Motor neuron (in vitro differentiated cells): ENCODE measurements at regions not wholly inside any gene's neighbourhood (a gene's known extent, or its start where the extent isn't known, plus 50 kb on each side); places are given as distances from the start of the nearest gene placed in this dataset.
"Not testable (repeated sequence)": the region's sequence is repeated elsewhere in the genome, so short reads cannot be mapped to it uniquely, and the experiment has no call there.

Experiments
- ATAC-seq, 8 experiments: fragments of 200-7000 bp; cut with Tn5 transposase; replicated peaks in 6 of 8; 2 replicates each; pipeline ENCODE4 v1.8.0; 2021; ENCODE audit warnings: mild to moderate bottlenecking in 8 of 8, moderate library complexity in 8 of 8
- H3K27ac ChIP-seq, 2 donors: fragments of 250-450 bp; sonication (Bioruptor Pico); 2 replicates each; pipeline ENCODE4 v1.9.0; 2021; ENCODE audit warnings: antibody characterized with exemption in 2 of 2, mild to moderate bottlenecking in 2 of 2, moderate library complexity in 1 of 2
- H3K4me1 ChIP-seq, 2 donors: fragments of 250-450 bp; sonication (Bioruptor Pico); replicated peaks in 1 of 2; 2 replicates each; pipeline ENCODE4 v1.6.1; 2021; ENCODE audit warnings: antibody characterized with exemption in 2 of 2, mild to moderate bottlenecking in 2 of 2, moderate library complexity in 1 of 2
- H3K4me3 ChIP-seq, 5 donors: fragments of 250-450 bp; sonication (Bioruptor Pico); 2 replicates each; pipeline ENCODE4 v1.9.0; 2021; ENCODE audit warnings: antibody characterized with exemption in 5 of 5, mild to moderate bottlenecking in 5 of 5, moderate library complexity in 4 of 5
- WGBS, 10 experiments: fragments of 450-650 bp; shearing (Covaris generic); methylation state at CpG; one replicate each; pipeline ENCODE4 v1.0.0; 2022; 5-methylcytosine and 5-hydroxymethylcytosine counted together
- in situ Hi-C, 9 experiments: fragments of 400-800 bp; cut with MboI; loops; one replicate each; pipeline ENCODE4 v1.15.0; 2021; ENCODE audit warnings: low sequenced_read_pairs in 9 of 9, low pct_unique_long_range_greater_than_20kb in 2 of 9; ENCODE audit not compliant: unreplicated experiment in 9 of 9

GRCh38 chr10:44161184-44161583 lies 223.7 kb downstream of the CXCL12 start:
- ATAC-seq = peak in 4 of 8 experiments; percentile 39 to 76 (median 58)
- in situ Hi-C loops = no loop called here
- H3K4me1 ChIP-seq = peaks cover 0 to 8% of the 10 kb centered on the region in 2 donors
- no peak overlapping the region for H3K27ac ChIP-seq
- H3K4me3 ChIP-seq = no peak overlapping the region

- ATAC-seq = no peak
- in situ Hi-C loops = no loop called here
Observed at GRCh38 chr10:44157574-44157973, 227.3 kb downstream of the CXCL12 start.

GRCh38 chr10:44154956-44155355 lies 229.9 kb downstream of the CXCL12 start:
- no peak overlapping the region for H3K27ac ChIP-seq
- no peak overlapping the region for H3K4me3 ChIP-seq
- in situ Hi-C loops = no loop called here
- H3K4me1 ChIP-seq = no peaks in the 10 kb centered on the region
- WGBS, 10 experiments = 0 to 86% (median 67%) methylated on average over 1 to 2 of the region's 2 CpGs; no CpG with 5 or more reads in 3 of the 10 experiments
- no peak for ATAC-seq

More at GRCh38 chr10:44157574-44157973, 227.3 kb downstream of the CXCL12 start:
- Histone ChIP-seq H3K27ac (no peak overlapping the region), H3K4me1 (peaks cover 0 to 8% of the 10 kb centered on the region in 2 donors), H3K4me3 (no peak overlapping the region)
- WGBS, 10 experiments = 41 to 100% (median 79%) methylated on average over 1 of the region's 1 CpG; no CpG with 5 or more reads in 2 of the 10 experiments

GRCh38 chr10:44153918-44154670 lies 230.8 kb downstream of the CXCL12 start:
- peak in 3 of 8 experiments; percentile 25 to 75 (median 38) for ATAC-seq
- in situ Hi-C loops = no loop called here
- 0 to 93% (median 72%) methylated on average over 2 to 5 of the region's 5 CpGs for WGBS, 10 experiments
- Histone ChIP-seq H3K4me1 (no peaks in the 10 kb centered on the region), H3K4me3 (no peak overlapping the region), H3K27ac (no peak overlapping the region)

- ATAC-seq = no peak
- in situ Hi-C loops = no loop called here
- H3K4me1 ChIP-seq = no peaks in the 10 kb centered on the region
- H3K4me3 ChIP-seq = no peak overlapping the region
- no peak overlapping the region for H3K27ac ChIP-seq
Observed at GRCh38 chr10:44143556-44143955, 241.3 kb downstream of the CXCL12 start.

GRCh38 chr10:44132361-44133289 lies 252.3 kb downstream of the CXCL12 start:
- 0 to 91% (median 84%) methylated on average over 1 to 9 of the region's 11 CpGs; no CpG with 5 or more reads in 1 of the 10 experiments for WGBS, 10 experiments

GRCh38 chr10:44126291-44126717 lies 258.6 kb downstream of the CXCL12 start:
- WGBS, 10 experiments = 0 to 80% (median 51%) methylated on average over 1 to 5 of the region's 5 CpGs
- Histone ChIP-seq H3K4me3 (no peak overlapping the region), H3K27ac (peak overlapping the region in 1 of 2 donors; percentile 10), H3K4me1 (peaks cover 6 to 11% of the 10 kb centered on the region in 2 donors)
- peak in 1 of 8 experiments; percentile 58 for ATAC-seq
- in situ Hi-C loops = no loop called here

More at GRCh38 chr10:44132361-44133289, 252.3 kb downstream of the CXCL12 start:
- Histone ChIP-seq H3K27ac (no peak overlapping the region), H3K4me1 (no peaks in the 10 kb centered on the region), H3K4me3 (no peak overlapping the region)
- ATAC-seq = no peak
- in situ Hi-C loops = no loop called here

- no peak for ATAC-seq
- WGBS, 10 experiments = 0 to 100% (median 46%) methylated on average over 1 of the region's 1 CpG; no CpG with 5 or more reads in 6 of the 10 experiments
- Histone ChIP-seq H3K27ac (no peak overlapping the region), H3K4me1 (peaks cover 6 to 11% of the 10 kb centered on the region in 2 donors), H3K4me3 (no peak overlapping the region)
- in situ Hi-C loops = no loop called here
Observed at GRCh38 chr10:44125879-44126278, 259.0 kb downstream of the CXCL12 start.

- peaks cover 0 to 3% of the 10 kb centered on the region in 2 donors for H3K4me1 ChIP-seq
Observed at GRCh38 chr10:44118500-44118899, 266.4 kb downstream of the CXCL12 start.

GRCh38 chr10:44116474-44116873 lies 268.4 kb downstream of the CXCL12 start:
- in situ Hi-C loops = no loop called here
- 0 to 62% (median 41%) methylated on average over 1 to 6 of the region's 7 CpGs; no CpG with 5 or more reads in 2 of the 10 experiments for WGBS, 10 experiments
- Histone ChIP-seq H3K27ac (no peak overlapping the region), H3K4me1 (peaks cover 12 to 14% of the 10 kb centered on the region in 2 donors), H3K4me3 (no peak overlapping the region)
- ATAC-seq = peak in 4 of 8 experiments; percentile 53 to 57 (median 56)

More at GRCh38 chr10:44118500-44118899, 266.4 kb downstream of the CXCL12 start:
- no peak for ATAC-seq
- Histone ChIP-seq H3K4me3 (no peak overlapping the region), H3K27ac (no peak overlapping the region)
- in situ Hi-C loops = no loop called here
- WGBS, 10 experiments = 61 to 97% (median 88%) methylated on average over 1 to 3 of the region's 3 CpGs

- H3K4me3 ChIP-seq = no peak overlapping the region
- no peak overlapping the region for H3K27ac ChIP-seq
- in situ Hi-C loops = no loop called here
- no peak for ATAC-seq
- H3K4me1 ChIP-seq = peaks cover 12 to 14% of the 10 kb centered on the region in 2 donors
- 0 to 89% (median 55%) methylated on average over 2 to 5 of the region's 5 CpGs; no CpG with 5 or more reads in 2 of the 10 experiments for WGBS, 10 experiments
Observed at GRCh38 chr10:44115516-44115915, 269.4 kb downstream of the CXCL12 start.

GRCh38 chr10:44114441-44114840 lies 270.5 kb downstream of the CXCL12 start:
- no peak overlapping the region for H3K4me3 ChIP-seq
- 22 to 90% (median 67%) methylated on average over 1 of the region's 1 CpG; no CpG with 5 or more reads in 7 of the 10 experiments for WGBS, 10 experiments
- no peak for ATAC-seq
- H3K27ac ChIP-seq = no peak overlapping the region
- H3K4me1 ChIP-seq = peaks cover 12 to 14% of the 10 kb centered on the region in 2 donors
- in situ Hi-C loops = no loop called here

- ATAC-seq, H3K4me3 ChIP-seq, in situ Hi-C loops, H3K27ac ChIP-seq: not testable (repeated sequence)
- WGBS, 10 experiments = 0 to 50% (median 28%) methylated on average over 1 of the region's 4 CpGs; no CpG with 5 or more reads in 6 of the 10 experiments
- H3K4me1 ChIP-seq = peaks cover 12 to 14% of the 10 kb centered on the region in 2 donors
Observed at GRCh38 chr10:44112280-44112679, 272.6 kb downstream of the CXCL12 start.
